GM12878 (cell line): ENCODE measurements at regions not wholly inside any gene's neighbourhood (a gene's known extent, or its start where the extent isn't known, plus 50 kb on each side); places are given as distances from the start of the nearest gene placed in this dataset.

ENCODE experiments used
- ATAC-seq: fragments of 200-7000 bp; cut with Tn5 transposase; 3 replicates; pipeline ENCODE4 v1.9.1; 2020; ENCODE audit warnings: mild to moderate bottlenecking, moderate library complexity
- BruUV-seq: library from RNA; stranded (reverse); fragments of 400-500 nt; replicated peaks from 2 replicates; lab custom pipeline; 2021; lab: Mats Ljungman, UMichigan
- CTCF ChIA-PET: fragments of 300-600 bp; sonication (Branson Sonifier 250); formaldehyde crosslinking; extraction: SDS; loops from one replicate; lab custom pipeline; 2021; ENCODE audit warnings: inconsistent platforms; lab: Yijun Ruan, JAX
- POLR2A ChIA-PET: fragments of 350-600 bp; formaldehyde crosslinking; extraction: SDS; loops from one replicate; lab custom pipeline; 2021; ENCODE audit warnings: inconsistent platforms; lab: Charles Lee
- RAD21 ChIA-PET: fragments of 300-600 bp; sonication (Branson Sonifier 250); formaldehyde crosslinking; loops from one replicate; lab custom pipeline; 2023; ENCODE audit warnings: antibody characterized with exemption; ENCODE audit not compliant: unreplicated experiment; lab: Charles Lee
- SMC1A ChIA-PET: fragments of 300-600 bp; sonication (Branson Sonifier 250); formaldehyde crosslinking; loops from one replicate; lab custom pipeline; 2023; ENCODE audit not compliant: unreplicated experiment, uncharacterized antibody; lab: Charles Lee
- DNase-seq: peaks from one replicate; pipeline ENCODE4 v3.0.0-alpha.2; 2011; ENCODE audit warnings: low read depth, low spot score
- FAIRE-seq: peaks from 3 replicates; lab custom pipeline; 2011; peaks lifted over from hg19 to GRCh38; lab: Jason Lieb, UNC
- H2AFZ ChIP-seq: 2 replicates; pipeline ENCODE4 v1.6.0; 2011; ENCODE audit warnings: low read depth, low read length, control low read depth; ENCODE audit not compliant: control insufficient read depth
- H3K27ac ChIP-seq: 2 replicates; pipeline ENCODE4 v1.5.1; 2011; ENCODE audit warnings: control low read depth; ENCODE audit not compliant: control insufficient read depth, insufficient read depth
- H3K27me3 ChIP-seq, 2 experiments: replicated peaks in 1 of 2; 2 replicates each; pipeline versions ENCODE4 v1.6.0 to v1.6.1; 2011; ENCODE audit warnings: low read length in 1 of 2; ENCODE audit not compliant: control insufficient read depth in 2 of 2, insufficient read depth in 2 of 2
- H3K36me3 ChIP-seq, 2 experiments: 2 replicates each; pipeline ENCODE4 v1.5.1; 2011; ENCODE audit warnings: low read length in 1 of 2; ENCODE audit not compliant: control insufficient read depth in 2 of 2, insufficient read depth in 2 of 2
- H3K4me1 ChIP-seq: 2 replicates; pipeline ENCODE4 v1.6.1; 2011; ENCODE audit warnings: mild to moderate bottlenecking, low read length, moderate library complexity, mixed read lengths; ENCODE audit not compliant: control insufficient read depth, insufficient read depth
- H3K4me2 ChIP-seq: 2 replicates; pipeline ENCODE4 v1.6.0; 2011; ENCODE audit warnings: control low read depth; ENCODE audit not compliant: control insufficient read depth, insufficient read depth
- H3K4me3 ChIP-seq: fragments of 200-600 bp; sonication (generic); 2 replicates; pipeline ENCODE4 v1.5.1; 2016
- H3K79me2 ChIP-seq: 2 replicates; pipeline ENCODE4 v1.6.0; 2011; ENCODE audit warnings: low read length; ENCODE audit not compliant: control insufficient read depth, insufficient read depth
- H3K9ac ChIP-seq: 2 replicates; pipeline ENCODE4 v1.8.0; 2011; ENCODE audit warnings: low read length, control low read depth, mixed read lengths; ENCODE audit not compliant: control insufficient read depth, insufficient read depth
- H3K9me3 ChIP-seq: replicated peaks from 3 replicates; pipeline ENCODE4 v1.5.1; 2011; ENCODE audit warnings: mild to moderate bottlenecking, low read length; ENCODE audit not compliant: control insufficient read depth, insufficient read depth
- H4K20me1 ChIP-seq: 2 replicates; pipeline ENCODE4 v1.6.0; 2011; ENCODE audit not compliant: control insufficient read depth, insufficient read depth
- ATF7 ChIP-seq: fragments of 450-650 bp; IDR thresholded peaks from 2 replicates; pipeline ENCODE4 v1.6.1; 2016; ENCODE audit warnings: low read depth, mild to moderate bottlenecking
- CBX5 ChIP-seq: sonication (generic); IDR thresholded peaks from 2 replicates; pipeline ENCODE4 v1.6.1; 2016; ENCODE audit warnings: low read depth, moderate library complexity, mild to moderate bottlenecking, inconsistent platforms
- E4F1 ChIP-seq: fragments of 450-650 bp; IDR thresholded peaks from 2 replicates; pipeline ENCODE4 v1.6.1; 2018; ENCODE audit warnings: borderline replicate concordance, mild to moderate bottlenecking; ENCODE audit not compliant: partially characterized antibody
- HCFC1 ChIP-seq: fragments of 150-350 bp; IDR thresholded peaks from 2 replicates; pipeline ENCODE4 v1.6.1; 2014; ENCODE audit warnings: low read length
- TBL1XR1 ChIP-seq: IDR thresholded peaks from 2 replicates; pipeline ENCODE4 v1.6.1; 2012; ENCODE audit warnings: low read depth, low read length, improper control_type of control experiment
- USF2 ChIP-seq: IDR thresholded peaks from 2 replicates; pipeline ENCODE4 v1.6.1; 2011; ENCODE audit warnings: low read depth, low read length, improper control_type of control experiment, borderline replicate concordance
- ZNF274 ChIP-seq: IDR thresholded peaks from one replicate; pipeline ENCODE4 v1.8.0; 2011; ENCODE audit not compliant: insufficient read length, insufficient read depth
- ZNF384 ChIP-seq: IDR thresholded peaks from 2 replicates; pipeline ENCODE4 v1.6.1; 2012; ENCODE audit warnings: low read depth, mild to moderate bottlenecking, low read length, improper control_type of control experiment, borderline replicate concordance
- WGBS: methylation state at CpG from one replicate; pipeline ENCODE4 v1.1.6; 2016; ENCODE audit warnings: low lambda C conversion rate; ENCODE audit not compliant: insufficient replicate concordance, insufficient coverage; ENCODE audit errors: missing lambda C conversion rate; 5-methylcytosine and 5-hydroxymethylcytosine counted together
- in situ Hi-C: fragments of 300-500 bp; cut with MboI; formaldehyde crosslinking; loops from 9 replicates; pipeline ENCODE4 v1.14.3; 2018; ENCODE audit warnings: mixed read lengths
- intact Hi-C: fragments of 100-400 bp; cut with micrococcal nuclease; formaldehyde crosslinking; loops from one replicate; pipeline ENCODE4 v1.14.2; 2022; ENCODE audit not compliant: unreplicated experiment

GRCh38 chr3:118823626-118824025 is 211.0 kb downstream of the IGSF11 start:
- DNase-seq: no peak
- no peak for FAIRE-seq
- H2AFZ ChIP-seq: no peak overlapping the region
- no peak overlapping the region for H3K4me2 ChIP-seq
- H3K4me3 ChIP-seq: no peak overlapping the region
- POLR2A ChIA-PET: no interaction called here
- CTCF ChIA-PET: no interaction called here
- intact Hi-C loops: no loop called here
- 13% methylated on average over 2 of the region's 2 CpGs for WGBS
- ATAC-seq: no peak
- H3K4me1 ChIP-seq: no peaks in the 10 kb centered on the region
- H3K36me3 ChIP-seq: no peaks in the 10 kb centered on the region
- H3K9me3 ChIP-seq: no peaks in the 10 kb centered on the region
- H3K79me2 ChIP-seq: no peaks in the 10 kb centered on the region
- no peak overlapping the region for H3K27ac ChIP-seq
- H3K27me3 ChIP-seq: no peaks in the 10 kb centered on the region
- SMC1A ChIA-PET: interaction anchor here (0.8 to 1.1 kb wide), 3 partner anchors 11 to 172 kb away, joined by 3 to 5 read pairs (median 3); no protein-coding TSS in a partner anchor
- TF ChIP-seq E4F1: no peak
- TF ChIP-seq ATF7: no peak
- no peak for TF ChIP-seq ZNF384
- TF ChIP-seq HCFC1: no peak
- no peak for TF ChIP-seq TBL1XR1
- TF ChIP-seq ZNF274: no peak
- TF ChIP-seq CBX5: no peak
- TF ChIP-seq USF2: no peak
- RAD21 ChIA-PET: no interaction called here
- no peak overlapping the region for H3K9ac ChIP-seq
- no peaks in the 10 kb centered on the region for H4K20me1 ChIP-seq
- no TSS peak for BruUV-seq
- in situ Hi-C loops: no loop called here
